ENCODE measurements at regions not wholly inside any gene's neighbourhood (a gene's known extent, or its start where the extent isn't known, plus 50 kb on each side); places are given as distances from the start of the nearest gene placed in this dataset.

DNA sequence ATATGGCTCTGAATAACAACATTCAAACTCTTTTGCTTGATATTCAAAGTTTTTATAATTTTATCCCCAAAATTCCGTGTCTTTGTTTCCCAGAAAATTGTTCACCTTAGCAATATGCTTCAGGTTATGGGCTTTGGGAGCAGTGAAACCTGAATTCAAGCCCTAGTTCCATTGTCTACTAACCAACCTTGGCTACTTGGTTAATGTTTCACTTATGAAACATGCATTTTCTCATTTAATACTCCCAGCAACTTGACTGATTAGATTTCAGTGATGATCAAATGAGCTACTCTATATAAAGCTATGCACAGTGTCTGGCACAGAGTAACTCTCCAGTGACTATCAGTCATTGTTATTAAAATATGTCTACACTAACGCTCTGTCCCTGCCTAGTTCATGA, 192.2 kb upstream of the TENT5A start:
- TF ChIP-seq, protein P1, sequence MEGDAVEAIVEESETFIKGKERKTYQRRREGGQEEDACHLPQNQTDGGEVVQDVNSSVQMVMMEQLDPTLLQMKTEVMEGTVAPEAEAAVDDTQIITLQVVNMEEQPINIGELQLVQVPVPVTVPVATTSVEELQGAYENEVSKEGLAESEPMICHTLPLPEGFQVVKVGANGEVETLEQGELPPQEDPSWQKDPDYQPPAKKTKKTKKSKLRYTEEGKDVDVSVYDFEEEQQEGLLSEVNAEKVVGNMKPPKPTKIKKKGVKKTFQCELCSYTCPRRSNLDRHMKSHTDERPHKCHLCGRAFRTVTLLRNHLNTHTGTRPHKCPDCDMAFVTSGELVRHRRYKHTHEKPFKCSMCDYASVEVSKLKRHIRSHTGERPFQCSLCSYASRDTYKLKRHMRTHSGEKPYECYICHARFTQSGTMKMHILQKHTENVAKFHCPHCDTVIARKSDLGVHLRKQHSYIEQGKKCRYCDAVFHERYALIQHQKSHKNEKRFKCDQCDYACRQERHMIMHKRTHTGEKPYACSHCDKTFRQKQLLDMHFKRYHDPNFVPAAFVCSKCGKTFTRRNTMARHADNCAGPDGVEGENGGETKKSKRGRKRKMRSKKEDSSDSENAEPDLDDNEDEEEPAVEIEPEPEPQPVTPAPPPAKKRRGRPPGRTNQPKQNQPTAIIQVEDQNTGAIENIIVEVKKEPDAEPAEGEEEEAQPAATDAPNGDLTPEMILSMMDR (IDR thresholded peaks at IDR 0.05), result no peak
- no peak for TF ChIP-seq POLR2A (IDR thresholded peaks at IDR 0.05)
